ENCODE measurements at regions not wholly inside any gene's neighbourhood (a gene's known extent, or its start where the extent isn't known, plus 50 kb on each side); places are given as distances from the start of the nearest gene placed in this dataset.
A peak's percentile ranks its signal among the peaks of the same experiment; 100 is the strongest.

- no peak overlapping the region for H3K27ac ChIP-seq (ENCODE audit: extremely low read depth, low read depth, low read length)
- H3K4me3 ChIP-seq, result no peak overlapping the region
- no peak for DNase-seq (ENCODE audit: extremely low read depth in 1 of 4, low spot score in 3 of 4)
- no peak for FAIRE-seq
- ChIA-PET CTCF (ENCODE audit: low intra/inter-chr PET ratio) (no interaction called here), POLR2A (no interaction called here)
- no peak for TF ChIP-seq ZNF212 (CRISPR knock-in tag; IDR thresholded peaks at IDR 0.05)
- TF ChIP-seq TEAD4 (IDR thresholded peaks at IDR 0.05; ENCODE audit: low read length), result peak; percentile 33; the same call in 1 of the 2 replicates
- no peak for TF ChIP-seq TEAD4 (CRISPR knock-in tag; IDR thresholded peaks at IDR 0.05; ENCODE audit: borderline replicate concordance)
- TF ChIP-seq, protein P1, sequence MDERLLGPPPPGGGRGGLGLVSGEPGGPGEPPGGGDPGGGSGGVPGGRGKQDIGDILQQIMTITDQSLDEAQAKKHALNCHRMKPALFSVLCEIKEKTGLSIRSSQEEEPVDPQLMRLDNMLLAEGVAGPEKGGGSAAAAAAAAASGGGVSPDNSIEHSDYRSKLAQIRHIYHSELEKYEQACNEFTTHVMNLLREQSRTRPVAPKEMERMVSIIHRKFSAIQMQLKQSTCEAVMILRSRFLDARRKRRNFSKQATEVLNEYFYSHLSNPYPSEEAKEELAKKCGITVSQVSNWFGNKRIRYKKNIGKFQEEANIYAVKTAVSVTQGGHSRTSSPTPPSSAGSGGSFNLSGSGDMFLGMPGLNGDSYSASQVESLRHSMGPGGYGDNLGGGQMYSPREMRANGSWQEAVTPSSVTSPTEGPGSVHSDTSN (CRISPR knock-in tag; IDR thresholded peaks at IDR 0.05; ENCODE audit: low read depth), result no peak
- TF ChIP-seq, protein P1 (tag; conservative IDR thresholded peaks at IDR 0.05; ENCODE audit: low read depth), result peak; percentile 71
- no peak for TF ChIP-seq MYBL2 (IDR thresholded peaks at IDR 0.05; ENCODE audit: low read depth)
- no peak for TF ChIP-seq MYBL2 (CRISPR knock-in tag; IDR thresholded peaks at IDR 0.05; ENCODE audit: borderline replicate concordance)
- peak; percentile 48 for TF ChIP-seq ARID1B (IDR thresholded peaks at IDR 0.05)
- peak; percentile 83 for TF ChIP-seq MEIS2 (IDR thresholded peaks at IDR 0.05; ENCODE audit: partially characterized antibody)
- TF ChIP-seq, protein P2, sequence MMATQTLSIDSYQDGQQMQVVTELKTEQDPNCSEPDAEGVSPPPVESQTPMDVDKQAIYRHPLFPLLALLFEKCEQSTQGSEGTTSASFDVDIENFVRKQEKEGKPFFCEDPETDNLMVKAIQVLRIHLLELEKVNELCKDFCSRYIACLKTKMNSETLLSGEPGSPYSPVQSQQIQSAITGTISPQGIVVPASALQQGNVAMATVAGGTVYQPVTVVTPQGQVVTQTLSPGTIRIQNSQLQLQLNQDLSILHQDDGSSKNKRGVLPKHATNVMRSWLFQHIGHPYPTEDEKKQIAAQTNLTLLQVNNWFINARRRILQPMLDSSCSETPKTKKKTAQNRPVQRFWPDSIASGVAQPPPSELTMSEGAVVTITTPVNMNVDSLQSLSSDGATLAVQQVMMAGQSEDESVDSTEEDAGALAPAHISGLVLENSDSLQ (IDR thresholded peaks at IDR 0.05), result peak; percentile 73
- TF ChIP-seq CBFA2T3 (IDR thresholded peaks at IDR 0.05), result peak; percentile 42; the same call in 1 of the 2 replicates
- H2AFZ ChIP-seq (ENCODE audit: low read depth, low read length), result no peak overlapping the region
- 21% methylated on average over 1 of the region's 1 CpG for WGBS (ENCODE audit: insufficient coverage, low coverage, missing lambda C conversion rate)
- H3K27me3 ChIP-seq (ENCODE audit: control insufficient read depth in 2 of 2, insufficient read depth in 2 of 2, low read length in 2 of 2), result no peaks in the 10 kb centered on the region
- no peak overlapping the region for H3K9ac ChIP-seq (ENCODE audit: insufficient read depth in 1 of 2, low read depth in 2 of 2, low read length in 2 of 2)
- H3K4me1 ChIP-seq (replicated peaks in 1 of 2; ENCODE audit: control insufficient read depth in 2 of 2, insufficient read depth in 2 of 2, low read length in 2 of 2), result no peaks in the 10 kb centered on the region
- H3K9me3 ChIP-seq (replicated peaks; ENCODE audit: control insufficient read depth, insufficient read depth, low read depth, low read length), result peaks cover 13% of the 10 kb centered on the region
- in situ Hi-C loops (cut with MboI) (no loop called here), intact Hi-C loops (cut with micrococcal nuclease) (no loop called here)
- no peaks in the 10 kb centered on the region for H4K20me1 ChIP-seq (replicated peaks; ENCODE audit: control insufficient read depth, insufficient read depth, low read length)
- no peak overlapping the region for H3K4me2 ChIP-seq (ENCODE audit: insufficient read depth, low read length)
- ATAC-seq, result no peak
- BruUV-seq (replicated peaks), result no TSS peak
- H3K79me2 ChIP-seq (ENCODE audit: control insufficient read depth, insufficient read depth, low read length), result no peaks in the 10 kb centered on the region
- no peaks in the 10 kb centered on the region for H3K9me1 ChIP-seq (ENCODE audit: control insufficient read depth, insufficient read depth, low read length)
- H3K36me3 ChIP-seq (ENCODE audit: control insufficient read depth, insufficient read depth, low read length), result no peaks in the 10 kb centered on the region
Observed at GRCh38 chr4:38294238-38294637, 334.0 kb downstream of the PTTG2 start.

Measured in K562 (cell line).